ENCODE measurements at regions not wholly inside any gene's neighbourhood (a gene's known extent, or its start where the extent isn't known, plus 50 kb on each side); places are given as distances from the start of the nearest gene placed in this dataset.
"Not testable (repeated sequence)": the region's sequence is repeated elsewhere in the genome, so short reads cannot be mapped to it uniquely, and the experiment has no call there.

- CTCF ChIA-PET: no interaction called here
- Mint-ChIP-seq H3K4me3 (no peak overlapping the region), H3K27ac (no peak overlapping the region), H3K9me3 (ENCODE audit: low read depth) (no peaks in the 10 kb centered on the region), H3K36me3 (no peaks in the 10 kb centered on the region), H3K27me3 (no peaks in the 10 kb centered on the region), H3K4me1 (no peaks in the 10 kb centered on the region)
- no peak for ATAC-seq
- no peak for DNase-seq
These were observed 569.8 kb downstream of the EDEM1 start for GRCh38 chr3:5757213-5757804.

GRCh38 chr3:5758699-5759098, 571.2 kb downstream of the EDEM1 start:
- Mint-ChIP-seq H3K9me3 (ENCODE audit: low read depth) (no peaks in the 10 kb centered on the region), H3K4me3 (no peak overlapping the region), H3K4me1 (no peaks in the 10 kb centered on the region), H3K27me3 (no peaks in the 10 kb centered on the region), H3K27ac (no peak overlapping the region), H3K36me3 (no peaks in the 10 kb centered on the region)
- DNase-seq: no peak
- CTCF ChIA-PET: no interaction called here
- no peak for ATAC-seq

GRCh38 chr3:5762506-5762905, 575.0 kb downstream of the EDEM1 start:
- Mint-ChIP-seq H3K4me3 (no peak overlapping the region), H3K36me3 (no peaks in the 10 kb centered on the region), H3K27me3 (no peaks in the 10 kb centered on the region), H3K9me3 (ENCODE audit: low read depth) (no peaks in the 10 kb centered on the region), H3K27ac (no peak overlapping the region), H3K4me1 (no peaks in the 10 kb centered on the region)
- CTCF ChIA-PET: no interaction called here
- DNase-seq (no peak), ATAC-seq (no peak)

GRCh38 chr3:5766848-5767247, 579.3 kb downstream of the EDEM1 start:
- DNase-seq (no peak), ATAC-seq (no peak)
- Mint-ChIP-seq H3K27me3 (no peaks in the 10 kb centered on the region), H3K4me1 (peaks cover 2% of the 10 kb centered on the region), H3K36me3 (no peaks in the 10 kb centered on the region), H3K27ac (no peak overlapping the region), H3K9me3 (ENCODE audit: low read depth) (no peaks in the 10 kb centered on the region), H3K4me3 (no peak overlapping the region)
- CTCF ChIA-PET: no interaction called here

- Mint-ChIP-seq H3K27me3 (no peaks in the 10 kb centered on the region), H3K9me3 (ENCODE audit: low read depth) (no peaks in the 10 kb centered on the region), H3K4me1 (peaks cover 2% of the 10 kb centered on the region), H3K36me3 (no peaks in the 10 kb centered on the region), H3K27ac (no peak overlapping the region), H3K4me3 (no peak overlapping the region)
- DNase-seq (no peak), ATAC-seq (no peak)
- CTCF ChIA-PET: no interaction called here
These were observed 579.8 kb downstream of the EDEM1 start for GRCh38 chr3:5767304-5767703.

- H3K36me3 Mint-ChIP-seq: no peaks in the 10 kb centered on the region
- H3K4me1 Mint-ChIP-seq: peaks cover 2% of the 10 kb centered on the region
- no peak for DNase-seq
- no peak overlapping the region for H3K27ac Mint-ChIP-seq
- H3K4me3 Mint-ChIP-seq: no peak overlapping the region
- no peak for ATAC-seq
- CTCF ChIA-PET: no interaction called here
- no peaks in the 10 kb centered on the region for H3K9me3 Mint-ChIP-seq (ENCODE audit: low read depth)
- no peaks in the 10 kb centered on the region for H3K27me3 Mint-ChIP-seq
These were observed 580.9 kb downstream of the EDEM1 start for GRCh38 chr3:5768281-5768945.

GRCh38 chr3:5769825-5770224, 582.3 kb downstream of the EDEM1 start:
- CTCF ChIA-PET: no interaction called here
- ATAC-seq (no peak), DNase-seq (no peak)
- Mint-ChIP-seq H3K36me3 (no peaks in the 10 kb centered on the region), H3K9me3 (ENCODE audit: low read depth) (no peaks in the 10 kb centered on the region), H3K27ac (no peak overlapping the region), H3K27me3 (no peaks in the 10 kb centered on the region), H3K4me3 (no peak overlapping the region), H3K4me1 (peaks cover 2% of the 10 kb centered on the region)

GRCh38 chr3:5774337-5774736, 586.8 kb downstream of the EDEM1 start:
- no peaks in the 10 kb centered on the region for H3K4me1 Mint-ChIP-seq
- no peak overlapping the region for H3K4me3 Mint-ChIP-seq
- CTCF ChIA-PET: no interaction called here
- DNase-seq (no peak), ATAC-seq (no peak)
- H3K27ac Mint-ChIP-seq: no peak overlapping the region
- H3K9me3 Mint-ChIP-seq (ENCODE audit: low read depth): no peaks in the 10 kb centered on the region
- no peaks in the 10 kb centered on the region for H3K27me3 Mint-ChIP-seq
- H3K36me3 Mint-ChIP-seq: no peaks in the 10 kb centered on the region

- ATAC-seq; CTCF ChIA-PET; H3K27ac Mint-ChIP-seq; DNase-seq; H3K36me3 Mint-ChIP-seq; H3K9me3 Mint-ChIP-seq (ENCODE audit: low read depth); H3K4me3 Mint-ChIP-seq; H3K4me1 Mint-ChIP-seq; H3K27me3 Mint-ChIP-seq: not testable (repeated sequence)
These were observed 587.6 kb downstream of the EDEM1 start for GRCh38 chr3:5775100-5775499.

- no peaks in the 10 kb centered on the region for H3K27me3 Mint-ChIP-seq
- H3K4me1 Mint-ChIP-seq: no peaks in the 10 kb centered on the region
- peaks cover 1% of the 10 kb centered on the region for H3K9me3 Mint-ChIP-seq (ENCODE audit: low read depth)
- no peak for DNase-seq
- no peak overlapping the region for H3K27ac Mint-ChIP-seq
- H3K36me3 Mint-ChIP-seq: no peaks in the 10 kb centered on the region
- no peak for ATAC-seq
- H3K4me3 Mint-ChIP-seq: no peak overlapping the region
- CTCF ChIA-PET: no interaction called here
These were observed 597.2 kb downstream of the EDEM1 start for GRCh38 chr3:5784690-5785089.

GRCh38 chr3:5787861-5788488, 600.5 kb downstream of the EDEM1 start:
- ATAC-seq (no peak), DNase-seq (no peak)
- no peak overlapping the region for H3K4me3 Mint-ChIP-seq
- no peaks in the 10 kb centered on the region for H3K36me3 Mint-ChIP-seq
- no peaks in the 10 kb centered on the region for H3K27me3 Mint-ChIP-seq
- no peak overlapping the region for H3K27ac Mint-ChIP-seq
- H3K9me3 Mint-ChIP-seq (ENCODE audit: low read depth): peaks cover 4% of the 10 kb centered on the region
- no peaks in the 10 kb centered on the region for H3K4me1 Mint-ChIP-seq
- CTCF ChIA-PET: no interaction called here

GRCh38 chr3:5788496-5788895, 601.0 kb downstream of the EDEM1 start:
- CTCF ChIA-PET: no interaction called here
- ATAC-seq: no peak

GRCh38 chr3:5791558-5791957, 604.1 kb downstream of the EDEM1 start:
- H3K4me3 Mint-ChIP-seq: no peak overlapping the region
- no peaks in the 10 kb centered on the region for H3K27me3 Mint-ChIP-seq
- CTCF ChIA-PET: no interaction called here
- peaks cover 4% of the 10 kb centered on the region for H3K9me3 Mint-ChIP-seq (ENCODE audit: low read depth)
- H3K36me3 Mint-ChIP-seq: no peaks in the 10 kb centered on the region
- no peaks in the 10 kb centered on the region for H3K4me1 Mint-ChIP-seq
- ATAC-seq (no peak), DNase-seq (no peak)
- H3K27ac Mint-ChIP-seq: no peak overlapping the region

More at GRCh38 chr3:5788496-5788895, 601.0 kb downstream of the EDEM1 start:
- Mint-ChIP-seq H3K36me3 (no peaks in the 10 kb centered on the region), H3K27me3 (no peaks in the 10 kb centered on the region), H3K4me1 (no peaks in the 10 kb centered on the region), H3K9me3 (ENCODE audit: low read depth) (peaks cover 4% of the 10 kb centered on the region), H3K27ac (no peak overlapping the region), H3K4me3 (no peak overlapping the region)
- DNase-seq: no peak

- Mint-ChIP-seq H3K9me3 (ENCODE audit: low read depth) (no peaks in the 10 kb centered on the region), H3K36me3 (no peaks in the 10 kb centered on the region), H3K27ac (no peak overlapping the region), H3K4me3 (no peak overlapping the region), H3K4me1 (no peaks in the 10 kb centered on the region), H3K27me3 (no peaks in the 10 kb centered on the region)
- CTCF ChIA-PET: no interaction called here
- no peak for ATAC-seq
- no peak for DNase-seq
These were observed 609.0 kb downstream of the EDEM1 start for GRCh38 chr3:5796541-5796940.

Measured in activated CD8-positive, alpha-beta memory T cell treated with anti-CD3 and anti-CD28 coated beads, Interleukin-2, amount 10 ng/mL, durations not matched to agents 7 days and 5 days (primary cell).